Heart right ventricle (tissue), 16 donors: ENCODE measurements at regions not wholly inside any gene's neighbourhood (a gene's known extent, or its start where the extent isn't known, plus 50 kb on each side); places are given as distances from the start of the nearest gene placed in this dataset.

ENCODE experiments used
- ATAC-seq, 8 donors: fragments of 200-7000 bp; cut with Tn5 transposase; one replicate each; pipeline ENCODE4 v1.9.1; 2020; ENCODE audit warnings: mild to moderate bottlenecking in 8 of 8, moderate library complexity in 8 of 8, moderate number of reproducible peaks in 1 of 8
- DNase-seq, 2 donors: peaks; one replicate each; pipeline ENCODE4 v3.0.0-alpha.2; 2020
- H3K27ac ChIP-seq, 10 donors: fragments of 200-600 bp; sonication (generic) in 2 of 10; one replicate each; pipeline versions ENCODE4 v1.5.0 to v1.8.0; 2020 to 2022; ENCODE audit warnings: mild to moderate bottlenecking in 3 of 10
- H3K27me3 ChIP-seq, 7 donors: fragments of 200-600 bp; one replicate each; pipeline ENCODE4 v1.8.0; 2021 to 2022; ENCODE audit warnings: mild to moderate bottlenecking in 2 of 7
- H3K36me3 ChIP-seq, 9 donors: fragments of 200-600 bp; sonication (generic) in 1 of 9; one replicate each; pipeline versions ENCODE4 v1.5.0 to v1.8.0; 2020 to 2022; ENCODE audit warnings: mild to moderate bottlenecking in 2 of 9
- H3K4me1 ChIP-seq, 9 donors: fragments of 200-600 bp; sonication (generic) in 1 of 9; one replicate each; pipeline versions ENCODE4 v1.5.0 to v1.8.0; 2020 to 2022; ENCODE audit warnings: mild to moderate bottlenecking in 4 of 9
- H3K4me3 ChIP-seq, 10 donors: fragments of 200-600 bp; sonication (generic) in 2 of 10; one replicate each; pipeline versions ENCODE4 v1.5.0 to v1.8.0; 2020 to 2022; ENCODE audit warnings: mild to moderate bottlenecking in 7 of 10, moderate library complexity in 2 of 10
- H3K9me3 ChIP-seq, 11 donors: fragments of 200-600 bp in 10 of 11; sonication (generic) in 2 of 11; one replicate each; pipeline versions ENCODE4 v1.5.0 to v1.8.0; 2013 to 2022; ENCODE audit warnings: mild to moderate bottlenecking in 2 of 11, control low read depth in 1 of 11, moderate library complexity in 1 of 11
- CTCF ChIP-seq, 9 donors: fragments of 200-600 bp; sonication (generic) in 2 of 9; IDR thresholded peaks; one replicate each; pipeline versions ENCODE4 v1.5.0 to v1.8.0; 2021 to 2022; ENCODE audit warnings: antibody characterized with exemption in 9 of 9, mild to moderate bottlenecking in 5 of 9, moderate library complexity in 1 of 9
- WGBS, 2 donors: extraction: QIAGEN DNeasy Blood & Tissue Kit; methylation state at CpG; one replicate each; pipeline ENCODE4 v1.1.7; 2013; ENCODE audit warnings: inconsistent platforms in 1 of 2; 5-methylcytosine and 5-hydroxymethylcytosine counted together
- intact Hi-C, 10 donors: fragments of 100-400 bp; cut with DNase I; formaldehyde crosslinking; loops; one replicate each; pipeline versions ENCODE4 v1.11.1 to v1.14.2; 2022
- donor health status: Arrhythmogenic right ventricular cardiomyopathy.
- donor health status: ischemic (EF 13 %, LVEDD 7.1; RV severe dilation, severe dysfunction).
- donor health status: healthy with polysubstance abuse.
- donor health status: DM: no; HTN: yes; CAD: no.
- donor health status: DM: no; HTN: no; CAD: no.
- donor health status: ischemic (EF 25% LVEDD 6.9; RV normal size, moderate dysfunction).
- donor health status: ischemic (EF 25% LVEDD 5.7; RV mildly dilated, moderate dysfunction).
- donor health status: healthy.
- donor health status: DM: yes; HTN: yes; CAD: no.
- donor health status: Ischemic cardiomyopathy.
- donor health status: ischemic (EF 35%, LVEDD 5.7; RV mildly dilated, moderate dysfunction).
- donor health status: nonischemic (EF 11% LVEDD 7.7; RV severe dilation, severe dysfunction).
- donor health status: DM: yes; HTN: yes; CAD: no.
- donor health status: PGD.
- donor health status: ischemic (EF 29% LVEDD 5.4; RV normal size, mild dysfunction).
- donor health status: nonischemic (EF 23%, LVEDD 6.1; RV moderate dilation, normal function).

DNA sequence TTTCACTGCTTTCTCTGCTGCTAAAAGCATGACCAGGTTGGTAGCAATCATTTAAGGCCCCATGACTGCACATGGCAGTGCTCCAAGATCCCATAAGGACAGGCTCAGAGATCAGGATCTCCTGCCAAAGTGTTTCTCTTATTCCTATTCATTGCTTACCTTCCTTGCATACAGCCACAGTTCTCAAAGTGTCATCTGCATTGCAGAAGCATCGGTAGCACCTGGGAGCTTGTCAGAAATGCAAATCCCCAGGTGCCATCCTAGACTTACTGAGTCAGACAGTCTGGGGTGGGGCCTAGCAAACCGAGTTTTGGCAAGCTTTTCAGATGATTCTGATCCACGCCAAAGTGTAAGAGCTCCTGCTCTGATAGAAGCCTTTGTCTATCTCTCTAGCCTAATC lies 489.0 kb upstream of the AUTS2 start:
- H3K9me3 ChIP-seq, result peaks cover 0 to 13% (median 0%) of the 10 kb centered on the region in 11 donors
- no peak overlapping the region for H3K27ac ChIP-seq
- 55 to 60% methylated on average over 3 of the region's 3 CpGs for WGBS, 2 donors
- DNase-seq (no peak), ATAC-seq (no peak)
- intact Hi-C loops, result no loop called here
- H3K27me3 ChIP-seq, result no peaks in the 10 kb centered on the region
- peaks cover 0 to 9% (median 0%) of the 10 kb centered on the region in 9 donors for H3K4me1 ChIP-seq
- H3K36me3 ChIP-seq, result no peaks in the 10 kb centered on the region
- no peak overlapping the region for H3K4me3 ChIP-seq
- TF ChIP-seq CTCF (IDR thresholded peaks at IDR 0.05), result no peak

DNA sequence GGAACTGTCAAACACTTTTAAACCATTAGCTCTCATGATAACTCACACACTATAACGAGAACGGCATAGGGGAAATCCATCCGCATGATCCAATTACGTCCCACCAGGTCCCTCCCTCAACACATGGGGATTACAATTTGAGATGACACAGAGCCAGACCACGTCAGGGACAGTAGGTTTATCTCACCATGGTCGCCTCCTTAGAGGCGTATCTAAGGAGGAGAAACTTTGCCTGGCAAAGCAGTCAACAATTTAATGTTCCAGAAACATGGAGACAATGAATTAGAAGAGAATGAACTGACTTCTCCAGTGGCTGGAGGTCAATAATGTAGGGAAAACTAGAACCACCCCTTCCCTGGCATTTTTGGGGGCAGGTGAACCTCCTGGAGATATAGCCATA lies 488.4 kb upstream of the AUTS2 start:
- intact Hi-C loops, result no loop called here
- Histone ChIP-seq H3K27ac (no peak overlapping the region), H3K9me3 (peaks cover 0 to 19% (median 0%) of the 10 kb centered on the region in 11 donors), H3K4me3 (no peak overlapping the region), H3K36me3 (no peaks in the 10 kb centered on the region), H3K27me3 (no peaks in the 10 kb centered on the region), H3K4me1 (peaks cover 0 to 9% (median 0%) of the 10 kb centered on the region in 9 donors)
- no peak for ATAC-seq
- WGBS, 2 donors, result 90 to 92% methylated on average over 7 of the region's 7 CpGs
- no peak for DNase-seq
- no peak for TF ChIP-seq CTCF (IDR thresholded peaks at IDR 0.05)

GRCh38 chr7:69110450-69111050 lies 487.7 kb upstream of the AUTS2 start:
- TF ChIP-seq CTCF (IDR thresholded peaks at IDR 0.05), result no peak
- H3K27me3 ChIP-seq, result no peaks in the 10 kb centered on the region

GRCh38 chr7:69114374-69114773 lies 483.9 kb upstream of the AUTS2 start:
- DNase-seq (no peak), ATAC-seq (no peak)
- intact Hi-C loops, result no loop called here

More at GRCh38 chr7:69110450-69111050, 487.7 kb upstream of the AUTS2 start:
- no peaks in the 10 kb centered on the region for H3K36me3 ChIP-seq
- peaks cover 0 to 9% (median 0%) of the 10 kb centered on the region in 9 donors for H3K4me1 ChIP-seq
- 60 to 70% methylated on average over 10 of the region's 10 CpGs for WGBS, 2 donors
- intact Hi-C loops, result no loop called here
- H3K9me3 ChIP-seq, result peaks cover 0 to 22% (median 0%) of the 10 kb centered on the region in 11 donors
- peak in 1 of 8 donors; percentile 27 for ATAC-seq
- H3K27ac ChIP-seq, result no peak overlapping the region
- H3K4me3 ChIP-seq, result no peak overlapping the region
- no peak for DNase-seq

More at GRCh38 chr7:69114374-69114773, 483.9 kb upstream of the AUTS2 start:
- no peaks in the 10 kb centered on the region for H3K27me3 ChIP-seq
- no peak overlapping the region for H3K27ac ChIP-seq
- no peak for TF ChIP-seq CTCF (IDR thresholded peaks at IDR 0.05)
- 69 to 78% methylated on average over 2 of the region's 2 CpGs for WGBS, 2 donors
- H3K9me3 ChIP-seq, result peaks cover 0 to 22% (median 0%) of the 10 kb centered on the region in 11 donors
- H3K4me3 ChIP-seq, result no peak overlapping the region
- H3K4me1 ChIP-seq, result peaks cover 0 to 9% (median 0%) of the 10 kb centered on the region in 9 donors
- H3K36me3 ChIP-seq, result no peaks in the 10 kb centered on the region
